HCT116 (cell line): ENCODE measurements at regions not wholly inside any gene's neighbourhood (a gene's known extent, or its start where the extent isn't known, plus 50 kb on each side); places are given as distances from the start of the nearest gene placed in this dataset.

Experiments
- EZH2 ChIP-seq: fragments of 200-600 bp; sonication (generic); IDR thresholded peaks from 2 replicates; pipeline ENCODE4 v1.6.1; 2017; ENCODE audit warnings: antibody characterized with exemption, mixed run types
- EZH2phosphoT487 ChIP-seq: fragments of 200-600 bp; IDR thresholded peaks from 2 replicates; pipeline ENCODE4 v1.6.1; 2018; ENCODE audit warnings: antibody characterized with exemption, borderline replicate concordance
- JUND ChIP-seq: IDR thresholded peaks from 2 replicates; pipeline ENCODE4 v1.6.1; 2012
- POLR2A ChIP-seq: IDR thresholded peaks from 2 replicates; pipeline ENCODE4 v1.7.0; 2011; ENCODE audit warnings: borderline replicate concordance; ENCODE audit not compliant: insufficient read depth, insufficient read length; ENCODE audit errors: extremely low read depth
- POLR2AphosphoS5 ChIP-seq: IDR thresholded peaks from 2 replicates; pipeline ENCODE4 v1.6.1; 2011; ENCODE audit warnings: mild to moderate bottlenecking, low read depth, low read length, moderate library complexity
- RAD21 ChIP-seq: IDR thresholded peaks from 2 replicates; pipeline ENCODE4 v1.6.1; 2012; ENCODE audit warnings: low read depth, mild to moderate bottlenecking
- SIN3A ChIP-seq: IDR thresholded peaks from 2 replicates; pipeline ENCODE4 v1.6.1; 2012; ENCODE audit warnings: low read depth
- YY1 ChIP-seq: IDR thresholded peaks from 2 replicates; pipeline ENCODE4 v1.6.1; 2011; ENCODE audit warnings: low read length, low read depth, moderate library complexity, mild to moderate bottlenecking; ENCODE audit not compliant: insufficient replicate concordance; ENCODE audit errors: extremely low read depth
- ZFX ChIP-seq: fragments of 450-650 bp; IDR thresholded peaks from 2 replicates; pipeline ENCODE4 v1.6.1; 2017
- ZNF274 ChIP-seq: fragments of 200-500 bp; sonication (Bioruptor generic); IDR thresholded peaks from 2 replicates; pipeline ENCODE4 v1.6.1; 2014; ENCODE audit warnings: mild to moderate bottlenecking, low read depth, low read length, inconsistent platforms
- TF ChIP-seq, protein P1 (sequence below), 3 experiments: fragments of 200-600 bp in 1 of 3; sonication (generic) in 1 of 3; IDR thresholded peaks in 2 of 3; conservative IDR thresholded peaks in 1 of 3; 2 replicates each; pipeline ENCODE4 v1.5.1; 2012 to 2017; ENCODE audit warnings: low read depth in 2 of 3, low read length in 2 of 3, antibody characterized with exemption in 1 of 3, borderline replicate concordance in 1 of 3, control low read depth in 1 of 3, mild to moderate bottlenecking in 1 of 3, mixed read lengths in 1 of 3, mixed run types in 1 of 3, moderate library complexity in 1 of 3; ENCODE audit not compliant: insufficient read depth in 1 of 3
- TF ChIP-seq, protein P2 (sequence below): IDR thresholded peaks from 2 replicates; pipeline ENCODE4 v1.6.1; 2012
- TF ChIP-seq, protein P3 (sequence below): IDR thresholded peaks from 2 replicates; pipeline ENCODE4 v1.6.1; 2012
- TF ChIP-seq, protein P4 (sequence below): IDR thresholded peaks from 2 replicates; pipeline ENCODE4 v1.6.1; 2012; ENCODE audit warnings: low read depth

DNA sequence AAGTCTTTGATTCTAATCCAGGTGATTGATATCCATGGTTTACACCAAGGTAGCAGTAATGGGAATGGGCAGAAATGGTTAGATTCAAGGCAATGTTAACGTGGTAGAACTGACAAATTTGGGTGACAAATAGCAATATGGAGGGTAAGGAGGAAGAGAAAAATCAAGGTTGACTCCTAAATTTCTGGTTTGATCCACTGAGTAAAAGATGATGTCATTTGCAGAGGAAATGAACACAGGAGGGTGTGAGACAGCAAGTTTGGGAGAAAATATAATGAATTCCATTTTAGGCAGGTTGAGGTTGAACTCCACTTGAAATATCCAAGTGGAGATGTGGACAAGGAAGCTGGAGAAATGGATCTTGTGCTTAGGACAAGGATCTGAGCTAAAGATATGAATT, 170.9 kb upstream of the CAMK1G start:
- no peak for TF ChIP-seq EZH2phosphoT487
- TF ChIP-seq, protein P1, sequence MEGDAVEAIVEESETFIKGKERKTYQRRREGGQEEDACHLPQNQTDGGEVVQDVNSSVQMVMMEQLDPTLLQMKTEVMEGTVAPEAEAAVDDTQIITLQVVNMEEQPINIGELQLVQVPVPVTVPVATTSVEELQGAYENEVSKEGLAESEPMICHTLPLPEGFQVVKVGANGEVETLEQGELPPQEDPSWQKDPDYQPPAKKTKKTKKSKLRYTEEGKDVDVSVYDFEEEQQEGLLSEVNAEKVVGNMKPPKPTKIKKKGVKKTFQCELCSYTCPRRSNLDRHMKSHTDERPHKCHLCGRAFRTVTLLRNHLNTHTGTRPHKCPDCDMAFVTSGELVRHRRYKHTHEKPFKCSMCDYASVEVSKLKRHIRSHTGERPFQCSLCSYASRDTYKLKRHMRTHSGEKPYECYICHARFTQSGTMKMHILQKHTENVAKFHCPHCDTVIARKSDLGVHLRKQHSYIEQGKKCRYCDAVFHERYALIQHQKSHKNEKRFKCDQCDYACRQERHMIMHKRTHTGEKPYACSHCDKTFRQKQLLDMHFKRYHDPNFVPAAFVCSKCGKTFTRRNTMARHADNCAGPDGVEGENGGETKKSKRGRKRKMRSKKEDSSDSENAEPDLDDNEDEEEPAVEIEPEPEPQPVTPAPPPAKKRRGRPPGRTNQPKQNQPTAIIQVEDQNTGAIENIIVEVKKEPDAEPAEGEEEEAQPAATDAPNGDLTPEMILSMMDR (IDR thresholded peaks at IDR 0.05 in 2 of 3, conservative IDR thresholded peaks at IDR 0.05 in 1 of 3; ENCODE audit: borderline replicate concordance in 1 of 3, insufficient read depth in 1 of 3, low read depth in 2 of 3, low read length in 2 of 3), result no peak
- TF ChIP-seq POLR2A, result no peak
- no peak for TF ChIP-seq JUND
- no peak for TF ChIP-seq POLR2AphosphoS5
- TF ChIP-seq YY1, result no peak
- no peak for TF ChIP-seq EZH2
- TF ChIP-seq, protein P2, sequence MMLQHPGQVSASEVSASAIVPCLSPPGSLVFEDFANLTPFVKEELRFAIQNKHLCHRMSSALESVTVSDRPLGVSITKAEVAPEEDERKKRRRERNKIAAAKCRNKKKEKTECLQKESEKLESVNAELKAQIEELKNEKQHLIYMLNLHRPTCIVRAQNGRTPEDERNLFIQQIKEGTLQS, result no peak
- no peak for TF ChIP-seq SIN3A
- TF ChIP-seq, protein P3, sequence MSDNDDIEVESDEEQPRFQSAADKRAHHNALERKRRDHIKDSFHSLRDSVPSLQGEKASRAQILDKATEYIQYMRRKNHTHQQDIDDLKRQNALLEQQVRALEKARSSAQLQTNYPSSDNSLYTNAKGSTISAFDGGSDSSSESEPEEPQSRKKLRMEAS, result no peak
- TF ChIP-seq RAD21, result no peak
- TF ChIP-seq, protein P4, sequence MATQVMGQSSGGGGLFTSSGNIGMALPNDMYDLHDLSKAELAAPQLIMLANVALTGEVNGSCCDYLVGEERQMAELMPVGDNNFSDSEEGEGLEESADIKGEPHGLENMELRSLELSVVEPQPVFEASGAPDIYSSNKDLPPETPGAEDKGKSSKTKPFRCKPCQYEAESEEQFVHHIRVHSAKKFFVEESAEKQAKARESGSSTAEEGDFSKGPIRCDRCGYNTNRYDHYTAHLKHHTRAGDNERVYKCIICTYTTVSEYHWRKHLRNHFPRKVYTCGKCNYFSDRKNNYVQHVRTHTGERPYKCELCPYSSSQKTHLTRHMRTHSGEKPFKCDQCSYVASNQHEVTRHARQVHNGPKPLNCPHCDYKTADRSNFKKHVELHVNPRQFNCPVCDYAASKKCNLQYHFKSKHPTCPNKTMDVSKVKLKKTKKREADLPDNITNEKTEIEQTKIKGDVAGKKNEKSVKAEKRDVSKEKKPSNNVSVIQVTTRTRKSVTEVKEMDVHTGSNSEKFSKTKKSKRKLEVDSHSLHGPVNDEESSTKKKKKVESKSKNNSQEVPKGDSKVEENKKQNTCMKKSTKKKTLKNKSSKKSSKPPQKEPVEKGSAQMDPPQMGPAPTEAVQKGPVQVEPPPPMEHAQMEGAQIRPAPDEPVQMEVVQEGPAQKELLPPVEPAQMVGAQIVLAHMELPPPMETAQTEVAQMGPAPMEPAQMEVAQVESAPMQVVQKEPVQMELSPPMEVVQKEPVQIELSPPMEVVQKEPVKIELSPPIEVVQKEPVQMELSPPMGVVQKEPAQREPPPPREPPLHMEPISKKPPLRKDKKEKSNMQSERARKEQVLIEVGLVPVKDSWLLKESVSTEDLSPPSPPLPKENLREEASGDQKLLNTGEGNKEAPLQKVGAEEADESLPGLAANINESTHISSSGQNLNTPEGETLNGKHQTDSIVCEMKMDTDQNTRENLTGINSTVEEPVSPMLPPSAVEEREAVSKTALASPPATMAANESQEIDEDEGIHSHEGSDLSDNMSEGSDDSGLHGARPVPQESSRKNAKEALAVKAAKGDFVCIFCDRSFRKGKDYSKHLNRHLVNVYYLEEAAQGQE, result no peak
- TF ChIP-seq ZNF274, result no peak
- no peak for TF ChIP-seq ZFX
